ENCODE measurements at regions not wholly inside any gene's neighbourhood (a gene's known extent, or its start where the extent isn't known, plus 50 kb on each side); places are given as distances from the start of the nearest gene placed in this dataset.

DNA sequence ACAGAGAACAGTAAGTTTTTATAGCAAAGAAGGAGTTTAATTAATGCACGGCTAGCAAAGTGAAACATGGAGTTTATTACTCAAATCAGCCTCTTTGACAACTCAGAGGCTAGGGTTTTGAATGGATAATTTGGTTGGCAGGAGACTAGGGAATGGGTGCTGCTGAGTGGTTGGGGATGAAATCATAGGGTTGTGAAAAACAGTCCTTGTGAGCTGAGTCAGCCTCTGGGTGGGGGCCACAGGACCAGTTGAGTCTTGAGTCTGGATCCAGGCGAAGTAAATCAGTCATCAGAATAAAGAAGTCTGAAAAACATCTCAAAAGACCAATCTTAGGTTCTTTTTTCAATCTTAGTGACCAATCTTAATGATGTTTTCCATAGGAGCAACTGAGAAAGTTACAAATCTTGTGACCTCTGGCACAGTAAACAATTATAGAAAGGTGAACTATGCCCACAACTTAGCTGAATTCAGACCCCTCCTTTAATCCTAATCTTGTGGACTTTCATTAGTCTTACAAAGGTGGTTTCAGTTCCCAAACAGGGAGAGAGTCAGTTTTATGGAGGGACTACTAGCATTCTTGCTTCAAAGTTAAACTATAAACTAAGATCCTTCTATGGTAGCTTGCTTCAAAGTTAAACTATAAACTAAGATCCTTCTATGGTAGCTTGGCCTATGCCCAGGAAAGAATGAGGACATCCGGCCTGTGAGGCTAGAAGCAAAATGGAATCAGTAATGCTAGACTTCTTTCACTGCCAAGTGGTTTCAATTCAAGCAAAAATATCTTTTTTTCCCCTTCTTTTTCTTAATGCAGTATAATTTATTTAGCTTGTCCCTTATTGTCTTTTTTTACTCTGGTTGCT lies 84.5 kb downstream of the AASDHPPT start:
- Histone ChIP-seq H3K27me3 (replicated peaks; ENCODE audit: insufficient read depth, low read depth, low read length, poor library complexity) (peaks cover 2% of the 10 kb centered on the region), H3K36me3 (ENCODE audit: insufficient read depth, low read length, poor library complexity, severe bottlenecking) (no peaks in the 10 kb centered on the region), H3K4me1 (ENCODE audit: insufficient read depth, low read length, poor library complexity, severe bottlenecking) (no peaks in the 10 kb centered on the region), H3K4me3 (ENCODE audit: low read depth, low read length, poor library complexity, severe bottlenecking) (no peak overlapping the region), H3K9me3 (ENCODE audit: low read depth, low read length, poor library complexity, severe bottlenecking) (peaks cover 7% of the 10 kb centered on the region), H3K27ac (ENCODE audit: low read depth, low read length, poor library complexity, severe bottlenecking) (no peak overlapping the region)
- POLR2A ChIA-PET (ENCODE audit: low non-redundant PET): no interaction called here
- no TSS peak for BruUV-seq (replicated peaks)
- no peak for DNase-seq (ENCODE audit: low spot score)
- TF ChIP-seq, protein P1, sequence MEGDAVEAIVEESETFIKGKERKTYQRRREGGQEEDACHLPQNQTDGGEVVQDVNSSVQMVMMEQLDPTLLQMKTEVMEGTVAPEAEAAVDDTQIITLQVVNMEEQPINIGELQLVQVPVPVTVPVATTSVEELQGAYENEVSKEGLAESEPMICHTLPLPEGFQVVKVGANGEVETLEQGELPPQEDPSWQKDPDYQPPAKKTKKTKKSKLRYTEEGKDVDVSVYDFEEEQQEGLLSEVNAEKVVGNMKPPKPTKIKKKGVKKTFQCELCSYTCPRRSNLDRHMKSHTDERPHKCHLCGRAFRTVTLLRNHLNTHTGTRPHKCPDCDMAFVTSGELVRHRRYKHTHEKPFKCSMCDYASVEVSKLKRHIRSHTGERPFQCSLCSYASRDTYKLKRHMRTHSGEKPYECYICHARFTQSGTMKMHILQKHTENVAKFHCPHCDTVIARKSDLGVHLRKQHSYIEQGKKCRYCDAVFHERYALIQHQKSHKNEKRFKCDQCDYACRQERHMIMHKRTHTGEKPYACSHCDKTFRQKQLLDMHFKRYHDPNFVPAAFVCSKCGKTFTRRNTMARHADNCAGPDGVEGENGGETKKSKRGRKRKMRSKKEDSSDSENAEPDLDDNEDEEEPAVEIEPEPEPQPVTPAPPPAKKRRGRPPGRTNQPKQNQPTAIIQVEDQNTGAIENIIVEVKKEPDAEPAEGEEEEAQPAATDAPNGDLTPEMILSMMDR (conservative IDR thresholded peaks at IDR 0.05; ENCODE audit: low read depth, low read length): no peak
- TF ChIP-seq EZH2 (IDR thresholded peaks at IDR 0.05; ENCODE audit: borderline replicate concordance, low read depth, low read length, poor library complexity, severe bottlenecking): no peak
- intact Hi-C loops (cut with micrococcal nuclease; ENCODE audit: unreplicated experiment): no loop called here
- CTCF ChIA-PET: no interaction called here

DNA sequence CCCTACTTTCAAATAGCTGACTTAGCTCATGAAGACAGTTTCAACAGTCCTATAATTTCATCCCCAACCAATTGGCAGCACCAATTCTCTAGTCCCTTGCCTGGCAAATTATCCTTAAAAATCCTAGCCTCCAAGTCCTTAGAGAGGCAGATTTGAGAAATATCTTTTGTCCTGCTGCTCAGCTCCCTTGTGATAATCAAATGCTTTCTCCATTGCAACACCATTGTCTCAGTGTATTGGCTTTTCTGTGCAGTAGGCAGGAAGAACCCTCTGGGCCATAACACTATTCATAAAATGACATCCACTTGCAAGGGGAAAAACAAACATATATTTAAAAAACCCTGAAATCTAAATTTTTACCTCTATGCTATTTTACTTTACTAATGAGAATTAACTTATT lies 89.6 kb downstream of the AASDHPPT start:
- no peaks in the 10 kb centered on the region for H3K27me3 ChIP-seq (replicated peaks; ENCODE audit: insufficient read depth, low read depth, low read length, poor library complexity)
- intact Hi-C loops (cut with micrococcal nuclease; ENCODE audit: unreplicated experiment): no loop called here
- no peak for TF ChIP-seq EZH2 (IDR thresholded peaks at IDR 0.05; ENCODE audit: borderline replicate concordance, low read depth, low read length, poor library complexity, severe bottlenecking)
- TF ChIP-seq, protein P1 (conservative IDR thresholded peaks at IDR 0.05; ENCODE audit: low read depth, low read length): no peak
- ChIA-PET POLR2A (ENCODE audit: low non-redundant PET) (interaction anchor here (0.6 kb wide), 1 partner anchor 1846 kb away, joined by 6 read pairs; no protein-coding TSS in a partner anchor), CTCF (no interaction called here)
- peaks cover 13% of the 10 kb centered on the region for H3K9me3 ChIP-seq (ENCODE audit: low read depth, low read length, poor library complexity, severe bottlenecking)
- no peak overlapping the region for H3K27ac ChIP-seq (ENCODE audit: low read depth, low read length, poor library complexity, severe bottlenecking)
- no peak overlapping the region for H3K4me3 ChIP-seq (ENCODE audit: low read depth, low read length, poor library complexity, severe bottlenecking)
- no peaks in the 10 kb centered on the region for H3K36me3 ChIP-seq (ENCODE audit: insufficient read depth, low read length, poor library complexity, severe bottlenecking)
- no peaks in the 10 kb centered on the region for H3K4me1 ChIP-seq (ENCODE audit: insufficient read depth, low read length, poor library complexity, severe bottlenecking)
- no peak for DNase-seq (ENCODE audit: low spot score)
- BruUV-seq (replicated peaks): no TSS peak

DNA sequence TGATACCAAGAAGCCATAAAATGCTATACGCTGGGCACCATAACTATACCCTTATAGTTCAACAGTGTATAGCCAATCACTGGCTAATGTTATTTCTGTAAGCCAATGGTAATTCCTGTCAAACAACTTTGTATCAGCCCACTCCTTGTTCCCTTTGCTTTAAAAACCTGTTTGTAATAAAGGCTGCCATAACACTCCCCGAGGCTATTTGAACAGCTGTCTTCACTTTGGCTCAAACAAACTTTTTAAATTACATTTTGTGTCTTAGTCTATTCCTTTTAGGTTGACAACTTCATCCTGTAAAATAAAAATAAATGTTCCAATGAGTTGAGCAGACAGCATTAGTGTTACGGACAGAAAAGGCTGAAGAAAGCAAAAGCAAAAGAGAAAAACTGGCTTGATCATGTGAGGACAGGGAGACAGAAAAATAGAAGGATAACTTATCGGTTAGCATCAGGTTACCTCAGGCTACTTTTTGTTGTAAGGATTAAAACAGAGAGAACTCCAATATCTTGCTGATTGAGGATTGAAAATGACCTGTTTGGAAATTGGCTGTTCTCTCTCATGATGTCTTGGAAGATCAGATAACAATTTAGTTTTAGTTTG lies 95.0 kb downstream of the AASDHPPT start:
- POLR2A ChIA-PET (ENCODE audit: low non-redundant PET): no interaction called here
- H3K9me3 ChIP-seq (ENCODE audit: low read depth, low read length, poor library complexity, severe bottlenecking): peaks cover 1% of the 10 kb centered on the region
- CTCF ChIA-PET: no interaction called here

More for the DNA sequence above, 95.0 kb downstream of the AASDHPPT start:
- no peaks in the 10 kb centered on the region for H3K36me3 ChIP-seq (ENCODE audit: insufficient read depth, low read length, poor library complexity, severe bottlenecking)
- H3K27me3 ChIP-seq (replicated peaks; ENCODE audit: insufficient read depth, low read depth, low read length, poor library complexity): no peaks in the 10 kb centered on the region
- no peaks in the 10 kb centered on the region for H3K4me1 ChIP-seq (ENCODE audit: insufficient read depth, low read length, poor library complexity, severe bottlenecking)
- H3K27ac ChIP-seq (ENCODE audit: low read depth, low read length, poor library complexity, severe bottlenecking): no peak overlapping the region
- no peak for DNase-seq (ENCODE audit: low spot score)
- intact Hi-C loops (cut with micrococcal nuclease; ENCODE audit: unreplicated experiment): no loop called here
- TF ChIP-seq, protein P1 (conservative IDR thresholded peaks at IDR 0.05; ENCODE audit: low read depth, low read length): no peak
- TF ChIP-seq EZH2 (IDR thresholded peaks at IDR 0.05; ENCODE audit: borderline replicate concordance, low read depth, low read length, poor library complexity, severe bottlenecking): no peak
- no TSS peak for BruUV-seq (replicated peaks)
- no peak overlapping the region for H3K4me3 ChIP-seq (ENCODE audit: low read depth, low read length, poor library complexity, severe bottlenecking)

All from A673 (cell line).